ENCODE measurements at regions not wholly inside any gene's neighbourhood (a gene's known extent, or its start where the extent isn't known, plus 50 kb on each side); places are given as distances from the start of the nearest gene placed in this dataset.

- TF ChIP-seq EZH2 (IDR thresholded peaks at IDR 0.05; ENCODE audit: borderline replicate concordance, low read length) = no peak
- TF ChIP-seq CTCF (IDR thresholded peaks at IDR 0.05; ENCODE audit: low read length) = no peak
Observed at GRCh38 chr6:6997263-6998193, 110.2 kb upstream of the RREB1 start.
